ENCODE measurements at regions not wholly inside any gene's neighbourhood (a gene's known extent, or its start where the extent isn't known, plus 50 kb on each side); places are given as distances from the start of the nearest gene placed in this dataset.

DNA sequence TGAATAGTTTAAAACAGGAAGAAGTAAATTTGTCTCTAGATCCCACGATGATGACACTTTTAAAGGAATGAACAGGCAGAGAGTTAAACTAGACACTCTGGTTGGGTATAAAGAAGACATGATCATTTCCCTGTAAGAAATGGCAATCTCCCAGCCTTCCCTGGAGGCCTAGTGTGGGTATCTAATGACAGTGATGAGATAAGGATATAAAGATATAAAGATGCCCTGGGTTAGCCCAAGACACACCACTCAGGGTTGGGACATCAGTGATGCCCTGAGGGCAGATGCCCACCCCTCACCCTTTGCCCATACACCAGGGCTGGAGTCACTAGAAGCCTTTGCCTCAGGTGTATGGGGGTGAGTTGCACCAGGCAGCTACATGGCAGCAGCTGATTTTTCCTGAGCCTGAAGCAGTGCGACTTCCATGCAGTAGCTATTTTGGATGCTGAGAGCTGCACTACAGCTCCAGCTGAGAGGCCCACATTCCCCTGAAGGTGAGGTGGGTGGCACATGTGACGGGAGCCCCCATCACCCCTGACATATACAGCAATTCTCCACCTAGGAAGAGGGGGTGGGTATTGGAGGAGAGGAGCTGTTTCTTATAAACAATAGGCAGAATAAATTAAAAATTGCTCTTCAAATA is 177.5 kb downstream of the NDFIP2 start:
- no peak for DNase-seq (ENCODE audit: low spot score)
- WGBS, result 78% methylated on average over 3 of the region's 3 CpGs
- no peaks in the 10 kb centered on the region for H3K27me3 ChIP-seq (ENCODE audit: control insufficient read depth in 4 of 4, insufficient read depth in 4 of 4, low read length in 3 of 4)
- H3K9ac ChIP-seq (ENCODE audit: low read depth in 1 of 2, low read length in 2 of 2), result no peak overlapping the region
- TF ChIP-seq FOXA2 (IDR thresholded peaks at IDR 0.05) (no peak), NR2F2 (IDR thresholded peaks at IDR 0.05) (no peak)
- TF ChIP-seq, protein P1, sequence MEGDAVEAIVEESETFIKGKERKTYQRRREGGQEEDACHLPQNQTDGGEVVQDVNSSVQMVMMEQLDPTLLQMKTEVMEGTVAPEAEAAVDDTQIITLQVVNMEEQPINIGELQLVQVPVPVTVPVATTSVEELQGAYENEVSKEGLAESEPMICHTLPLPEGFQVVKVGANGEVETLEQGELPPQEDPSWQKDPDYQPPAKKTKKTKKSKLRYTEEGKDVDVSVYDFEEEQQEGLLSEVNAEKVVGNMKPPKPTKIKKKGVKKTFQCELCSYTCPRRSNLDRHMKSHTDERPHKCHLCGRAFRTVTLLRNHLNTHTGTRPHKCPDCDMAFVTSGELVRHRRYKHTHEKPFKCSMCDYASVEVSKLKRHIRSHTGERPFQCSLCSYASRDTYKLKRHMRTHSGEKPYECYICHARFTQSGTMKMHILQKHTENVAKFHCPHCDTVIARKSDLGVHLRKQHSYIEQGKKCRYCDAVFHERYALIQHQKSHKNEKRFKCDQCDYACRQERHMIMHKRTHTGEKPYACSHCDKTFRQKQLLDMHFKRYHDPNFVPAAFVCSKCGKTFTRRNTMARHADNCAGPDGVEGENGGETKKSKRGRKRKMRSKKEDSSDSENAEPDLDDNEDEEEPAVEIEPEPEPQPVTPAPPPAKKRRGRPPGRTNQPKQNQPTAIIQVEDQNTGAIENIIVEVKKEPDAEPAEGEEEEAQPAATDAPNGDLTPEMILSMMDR (IDR thresholded peaks at IDR 0.05; ENCODE audit: low read depth, low read length, missing input control), result no peak
- no peak overlapping the region for H3K4me3 ChIP-seq (ENCODE audit: low read depth in 1 of 3, low read length in 3 of 3)
- no peak overlapping the region for H3K27ac ChIP-seq (ENCODE audit: low read depth in 1 of 2, low read length in 2 of 2)
- H3K36me3 ChIP-seq (ENCODE audit: control insufficient read depth in 4 of 4, insufficient read depth in 3 of 4, low read depth in 1 of 4, low read length in 3 of 4), result no peaks in the 10 kb centered on the region
- H3K4me1 ChIP-seq (ENCODE audit: control insufficient read depth in 4 of 4, insufficient read depth in 4 of 4, low read length in 3 of 4), result no peaks in the 10 kb centered on the region
- no peaks in the 10 kb centered on the region for H3K9me3 ChIP-seq (ENCODE audit: control insufficient read depth in 4 of 4, low read length in 3 of 4)

- H3K4me3 ChIP-seq (ENCODE audit: low read depth in 1 of 3, low read length in 3 of 3), result no peak overlapping the region
- H3K4me1 ChIP-seq (ENCODE audit: control insufficient read depth in 4 of 4, insufficient read depth in 4 of 4, low read length in 3 of 4), result no peaks in the 10 kb centered on the region
- no peaks in the 10 kb centered on the region for H3K27me3 ChIP-seq (ENCODE audit: control insufficient read depth in 4 of 4, insufficient read depth in 4 of 4, low read length in 3 of 4)
- TF ChIP-seq REST (IDR thresholded peaks at IDR 0.05) (no peak), JUND (IDR thresholded peaks at IDR 0.05) (no peak), EGR1 (IDR thresholded peaks at IDR 0.05; ENCODE audit: low read depth in 2 of 2) (no peak), RAD21 (IDR thresholded peaks at IDR 0.05) (no peak), HNF4G (IDR thresholded peaks at IDR 0.05) (no peak), GABPA (IDR thresholded peaks at IDR 0.05 in 1 of 2, conservative IDR thresholded peaks at IDR 0.05 in 1 of 2) (no peak), HNF4A (conservative IDR thresholded peaks at IDR 0.05) (no peak), NR2F2 (IDR thresholded peaks at IDR 0.05) (no peak), MAX (IDR thresholded peaks at IDR 0.05) (no peak)
- TF ChIP-seq, protein P1 (IDR thresholded peaks at IDR 0.05; ENCODE audit: low read depth, low read length, missing input control), result no peak
- TF ChIP-seq, protein P2, sequence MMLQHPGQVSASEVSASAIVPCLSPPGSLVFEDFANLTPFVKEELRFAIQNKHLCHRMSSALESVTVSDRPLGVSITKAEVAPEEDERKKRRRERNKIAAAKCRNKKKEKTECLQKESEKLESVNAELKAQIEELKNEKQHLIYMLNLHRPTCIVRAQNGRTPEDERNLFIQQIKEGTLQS (IDR thresholded peaks at IDR 0.05), result no peak
- TF ChIP-seq, protein P3, sequence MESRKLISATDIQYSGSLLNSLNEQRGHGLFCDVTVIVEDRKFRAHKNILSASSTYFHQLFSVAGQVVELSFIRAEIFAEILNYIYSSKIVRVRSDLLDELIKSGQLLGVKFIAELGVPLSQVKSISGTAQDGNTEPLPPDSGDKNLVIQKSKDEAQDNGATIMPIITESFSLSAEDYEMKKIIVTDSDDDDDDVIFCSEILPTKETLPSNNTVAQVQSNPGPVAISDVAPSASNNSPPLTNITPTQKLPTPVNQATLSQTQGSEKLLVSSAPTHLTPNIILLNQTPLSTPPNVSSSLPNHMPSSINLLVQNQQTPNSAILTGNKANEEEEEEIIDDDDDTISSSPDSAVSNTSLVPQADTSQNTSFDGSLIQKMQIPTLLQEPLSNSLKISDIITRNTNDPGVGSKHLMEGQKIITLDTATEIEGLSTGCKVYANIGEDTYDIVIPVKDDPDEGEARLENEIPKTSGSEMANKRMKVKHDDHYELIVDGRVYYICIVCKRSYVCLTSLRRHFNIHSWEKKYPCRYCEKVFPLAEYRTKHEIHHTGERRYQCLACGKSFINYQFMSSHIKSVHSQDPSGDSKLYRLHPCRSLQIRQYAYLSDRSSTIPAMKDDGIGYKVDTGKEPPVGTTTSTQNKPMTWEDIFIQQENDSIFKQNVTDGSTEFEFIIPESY (IDR thresholded peaks at IDR 0.05), result no peak
- H3K9me3 ChIP-seq (ENCODE audit: control insufficient read depth in 4 of 4, low read length in 3 of 4), result no peaks in the 10 kb centered on the region
- WGBS, result 89% methylated on average over 2 of the region's 2 CpGs
- H3K27ac ChIP-seq (ENCODE audit: low read depth in 1 of 2, low read length in 2 of 2), result no peak overlapping the region
- DNase-seq (ENCODE audit: low spot score), result no peak
- no peak overlapping the region for H3K9ac ChIP-seq (ENCODE audit: low read depth in 1 of 2, low read length in 2 of 2)
- H3K36me3 ChIP-seq (ENCODE audit: control insufficient read depth in 4 of 4, insufficient read depth in 3 of 4, low read depth in 1 of 4, low read length in 3 of 4), result no peaks in the 10 kb centered on the region
These were observed 174.6 kb downstream of the NDFIP2 start for GRCh38 chr13:79655509-79655908.

All from liver (tissue), 8 donors.